Mucosa of rectum (tissue), 2 donors: ENCODE measurements at regions not wholly inside any gene's neighbourhood (a gene's known extent, or its start where the extent isn't known, plus 50 kb on each side); places are given as distances from the start of the nearest gene placed in this dataset.

Source experiments
- H3K27ac ChIP-seq, 2 donors: one replicate each; pipeline ENCODE4 v1.7.0; 2013; ENCODE audit warnings: inconsistent platforms in 2 of 2, low read depth in 2 of 2, low read length in 2 of 2
- H3K27me3 ChIP-seq, 2 donors: one replicate each; pipeline ENCODE4 v1.7.0; 2013; ENCODE audit warnings: low read length in 2 of 2; ENCODE audit not compliant: control insufficient read depth in 2 of 2, insufficient read depth in 2 of 2
- H3K36me3 ChIP-seq, 2 donors: one replicate each; pipeline ENCODE4 v1.7.0; 2013; ENCODE audit warnings: low read length in 2 of 2; ENCODE audit not compliant: control insufficient read depth in 2 of 2, insufficient read depth in 2 of 2
- H3K4me1 ChIP-seq, 2 donors: one replicate each; pipeline ENCODE4 v1.7.0; 2013; ENCODE audit warnings: low read length in 2 of 2, mild to moderate bottlenecking in 1 of 2; ENCODE audit not compliant: control insufficient read depth in 2 of 2, insufficient read depth in 2 of 2
- H3K4me3 ChIP-seq, 2 donors: one replicate each; pipeline ENCODE4 v1.7.0; 2013; ENCODE audit warnings: low read length in 2 of 2
- H3K9ac ChIP-seq, 2 donors: one replicate each; pipeline ENCODE4 v1.7.0; 2013; ENCODE audit warnings: low read length in 2 of 2, low read depth in 1 of 2, mild to moderate bottlenecking in 1 of 2
- H3K9me3 ChIP-seq, 2 donors: one replicate each; pipeline ENCODE4 v1.7.0; 2013; ENCODE audit warnings: low read length in 2 of 2; ENCODE audit not compliant: control insufficient read depth in 2 of 2
- donor health status: healthy.
- donor health status: Normal muscosa, but diverticular disease.

- no peak overlapping the region for H3K9ac ChIP-seq
- no peak overlapping the region for H3K4me3 ChIP-seq
- no peaks in the 10 kb centered on the region for H3K27me3 ChIP-seq
- H3K4me1 ChIP-seq = no peaks in the 10 kb centered on the region
- no peaks in the 10 kb centered on the region for H3K36me3 ChIP-seq
- no peak overlapping the region for H3K27ac ChIP-seq
- no peaks in the 10 kb centered on the region for H3K9me3 ChIP-seq
These were observed 224.6 kb upstream of the ZWINT start for GRCh38 chr10:56585447-56586171.

- H3K27me3 ChIP-seq = no peaks in the 10 kb centered on the region
- no peak overlapping the region for H3K4me3 ChIP-seq
- no peaks in the 10 kb centered on the region for H3K4me1 ChIP-seq
- no peaks in the 10 kb centered on the region for H3K9me3 ChIP-seq
- no peak overlapping the region for H3K9ac ChIP-seq
- H3K27ac ChIP-seq = no peak overlapping the region
- H3K36me3 ChIP-seq = no peaks in the 10 kb centered on the region
These were observed 222.3 kb upstream of the ZWINT start for GRCh38 chr10:56583316-56583715.

- Histone ChIP-seq H3K27me3 (no peaks in the 10 kb centered on the region), H3K4me3 (no peak overlapping the region), H3K9me3 (peaks cover 0 to 2% of the 10 kb centered on the region in 2 donors), H3K4me1 (no peaks in the 10 kb centered on the region), H3K9ac (no peak overlapping the region), H3K27ac (no peak overlapping the region), H3K36me3 (no peaks in the 10 kb centered on the region)
These were observed 206.5 kb upstream of the ZWINT start for GRCh38 chr10:56567580-56567979.

- Histone ChIP-seq H3K36me3 (no peaks in the 10 kb centered on the region), H3K9ac (no peak overlapping the region), H3K9me3 (no peaks in the 10 kb centered on the region)
These were observed 200.3 kb upstream of the ZWINT start for GRCh38 chr10:56561336-56561735.

GRCh38 chr10:56551037-56551436 lies 190.0 kb upstream of the ZWINT start:
- Histone ChIP-seq H3K9ac (no peak overlapping the region), H3K36me3 (no peaks in the 10 kb centered on the region), H3K27me3 (no peaks in the 10 kb centered on the region), H3K4me3 (no peak overlapping the region), H3K4me1 (no peaks in the 10 kb centered on the region), H3K27ac (no peak overlapping the region), H3K9me3 (no peaks in the 10 kb centered on the region)

More at GRCh38 chr10:56561336-56561735, 200.3 kb upstream of the ZWINT start:
- H3K4me3 ChIP-seq = no peak overlapping the region
- H3K4me1 ChIP-seq = no peaks in the 10 kb centered on the region
- H3K27ac ChIP-seq = no peak overlapping the region
- no peaks in the 10 kb centered on the region for H3K27me3 ChIP-seq

GRCh38 chr10:56547163-56547562 lies 186.1 kb upstream of the ZWINT start:
- no peak overlapping the region for H3K27ac ChIP-seq
- no peak overlapping the region for H3K4me3 ChIP-seq
- no peaks in the 10 kb centered on the region for H3K27me3 ChIP-seq
- no peaks in the 10 kb centered on the region for H3K36me3 ChIP-seq
- no peaks in the 10 kb centered on the region for H3K9me3 ChIP-seq
- H3K4me1 ChIP-seq = no peaks in the 10 kb centered on the region
- no peak overlapping the region for H3K9ac ChIP-seq

GRCh38 chr10:56537984-56538383 lies 176.9 kb upstream of the ZWINT start:
- Histone ChIP-seq H3K36me3 (no peaks in the 10 kb centered on the region), H3K9ac (no peak overlapping the region), H3K4me3 (no peak overlapping the region), H3K9me3 (no peaks in the 10 kb centered on the region), H3K27ac (no peak overlapping the region), H3K4me1 (no peaks in the 10 kb centered on the region), H3K27me3 (no peaks in the 10 kb centered on the region)

- no peak overlapping the region for H3K9ac ChIP-seq
- no peaks in the 10 kb centered on the region for H3K27me3 ChIP-seq
- H3K27ac ChIP-seq = no peak overlapping the region
- no peak overlapping the region for H3K4me3 ChIP-seq
- H3K36me3 ChIP-seq = no peaks in the 10 kb centered on the region
- H3K4me1 ChIP-seq = no peaks in the 10 kb centered on the region
- H3K9me3 ChIP-seq = no peaks in the 10 kb centered on the region
These were observed 161.1 kb upstream of the ZWINT start for GRCh38 chr10:56522166-56522565.

GRCh38 chr10:56508562-56508961 lies 147.5 kb upstream of the ZWINT start:
- H3K9ac ChIP-seq = no peak overlapping the region
- no peaks in the 10 kb centered on the region for H3K9me3 ChIP-seq
- no peak overlapping the region for H3K27ac ChIP-seq
- no peaks in the 10 kb centered on the region for H3K36me3 ChIP-seq
- no peaks in the 10 kb centered on the region for H3K27me3 ChIP-seq
- H3K4me3 ChIP-seq = no peak overlapping the region
- no peaks in the 10 kb centered on the region for H3K4me1 ChIP-seq

GRCh38 chr10:56507033-56507432 lies 146.0 kb upstream of the ZWINT start:
- H3K9me3 ChIP-seq = no peaks in the 10 kb centered on the region
- no peak overlapping the region for H3K27ac ChIP-seq
- H3K9ac ChIP-seq = no peak overlapping the region
- no peaks in the 10 kb centered on the region for H3K36me3 ChIP-seq
- no peak overlapping the region for H3K4me3 ChIP-seq
- no peaks in the 10 kb centered on the region for H3K27me3 ChIP-seq
- no peaks in the 10 kb centered on the region for H3K4me1 ChIP-seq
